Panc1 (cell line): ENCODE measurements at regions not wholly inside any gene's neighbourhood (a gene's known extent, or its start where the extent isn't known, plus 50 kb on each side); places are given as distances from the start of the nearest gene placed in this dataset.

Experiments
- ATAC-seq: fragments of 200-7000 bp; cut with Tn5 transposase; 2 replicates; pipeline ENCODE4 v1.9.1; 2020; ENCODE audit warnings: mild to moderate bottlenecking, moderate library complexity
- BruUV-seq: library from RNA; stranded (reverse); fragments of 400-500 nt; replicated peaks from 2 replicates; lab custom pipeline; 2021; lab: Mats Ljungman, UMichigan
- CTCF ChIA-PET: fragments of 300-600 bp; sonication (Branson Sonifier 250); formaldehyde crosslinking; loops from one replicate; lab custom pipeline; 2022; ENCODE audit warnings: antibody characterized with exemption; lab: Charles Lee
- POLR2A ChIA-PET: fragments of 300-600 bp; sonication (Branson Sonifier 250); formaldehyde crosslinking; loops from one replicate; lab custom pipeline; 2022; ENCODE audit warnings: antibody characterized with exemption; lab: Charles Lee
- DNase-seq: peaks from one replicate; pipeline ENCODE4 v3.0.0-alpha.2; 2010; ENCODE audit warnings: low read depth, low spot score
- H3K27ac ChIP-seq: 2 replicates; pipeline ENCODE4 v1.5.1; 2011; ENCODE audit warnings: mild to moderate bottlenecking, low read length, inconsistent platforms
- H3K27me3 ChIP-seq: fragments of 200-500 bp; sonication (Bioruptor generic); 2 replicates; pipeline ENCODE4 v1.6.0; 2014; ENCODE audit warnings: low read length, inconsistent platforms; ENCODE audit not compliant: control insufficient read depth, insufficient read depth
- H3K36me3 ChIP-seq: fragments of 200-500 bp; sonication (Bioruptor generic); 2 replicates; pipeline ENCODE4 v1.5.1; 2014; ENCODE audit warnings: inconsistent platforms, mild to moderate bottlenecking, low read length, moderate library complexity; ENCODE audit not compliant: control insufficient read depth, insufficient read depth
- H3K4me1 ChIP-seq: 2 replicates; pipeline ENCODE4 v1.5.1; 2011; ENCODE audit warnings: inconsistent platforms, mild to moderate bottlenecking, low read length, moderate library complexity; ENCODE audit not compliant: control insufficient read depth, insufficient read depth
- H3K4me3 ChIP-seq, 2 experiments: 2 replicates each; pipeline ENCODE4 v1.5.1; 2011 to 2012; ENCODE audit warnings: low read depth in 2 of 2, low read length in 2 of 2, mild to moderate bottlenecking in 2 of 2, inconsistent platforms in 1 of 2, moderate library complexity in 1 of 2
- H3K9me3 ChIP-seq: fragments of 200-500 bp; sonication (Bioruptor generic); 2 replicates; pipeline ENCODE4 v1.5.1; 2014; ENCODE audit warnings: low read depth, mild to moderate bottlenecking, inconsistent platforms, low read length, moderate library complexity; ENCODE audit not compliant: control insufficient read depth, insufficient read depth
- POLR2AphosphoS5 ChIP-seq: IDR thresholded peaks from 2 replicates; pipeline ENCODE4 v1.6.1; 2012; ENCODE audit warnings: mild to moderate bottlenecking, low read depth, low read length, moderate library complexity
- SIN3A ChIP-seq: IDR thresholded peaks from 2 replicates; pipeline ENCODE4 v1.6.1; 2012; ENCODE audit warnings: low read depth, mild to moderate bottlenecking, low read length, moderate library complexity, borderline replicate concordance; ENCODE audit not compliant: insufficient read depth
- TCF7L2 ChIP-seq: IDR thresholded peaks from 2 replicates; pipeline ENCODE4 v1.6.1; 2011; ENCODE audit warnings: mild to moderate bottlenecking, low read depth, low read length, inconsistent platforms
- in situ Hi-C: cut with HindIII; loops from 2 replicates; pipeline ENCODE4 v1.10.0; 2016; ENCODE audit warnings: low sequenced_read_pairs, low pct_unique_long_range_greater_than_20kb
- intact Hi-C: fragments of 100-400 bp; cut with micrococcal nuclease; formaldehyde crosslinking; loops from one replicate; pipeline ENCODE4 v1.10.0; 2022; ENCODE audit not compliant: unreplicated experiment
- TF ChIP-seq, protein P1 (sequence below): fragments of 450-650 bp; IDR thresholded peaks from 2 replicates; pipeline ENCODE4 v1.5.1; 2017; ENCODE audit warnings: mild to moderate bottlenecking
- TF ChIP-seq, protein P2 (sequence below), 2 experiments: IDR thresholded peaks; 2 replicates each; pipeline ENCODE4 v1.6.1; 2011 to 2012; ENCODE audit warnings: low read depth in 2 of 2, control low read depth in 1 of 2, low read length in 1 of 2, mild to moderate bottlenecking in 1 of 2, moderate library complexity in 1 of 2; ENCODE audit not compliant: insufficient read depth in 1 of 2

DNA sequence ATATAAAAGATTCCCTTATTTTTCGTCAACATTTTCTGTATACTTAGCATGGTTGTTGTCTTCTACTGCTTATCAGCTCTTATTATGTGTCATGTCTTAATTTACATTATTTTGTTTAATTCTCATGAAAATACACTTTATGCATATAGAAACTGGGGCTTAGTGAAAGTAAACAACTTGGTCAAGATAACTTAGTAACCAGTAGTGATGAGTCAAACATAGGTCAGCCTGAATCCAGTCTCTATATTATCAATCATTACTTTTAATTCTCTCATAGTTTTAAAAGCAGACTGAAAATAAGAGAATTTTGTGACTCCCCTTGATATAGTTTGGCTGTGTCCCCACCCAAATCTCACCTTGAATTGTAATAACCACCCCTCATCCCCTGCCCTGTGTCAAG is 119.6 kb upstream of the TPK1 start:
- Histone ChIP-seq H3K27ac (no peak overlapping the region), H3K27me3 (no peaks in the 10 kb centered on the region), H3K9me3 (no peaks in the 10 kb centered on the region), H3K36me3 (no peaks in the 10 kb centered on the region), H3K4me1 (no peaks in the 10 kb centered on the region), H3K4me3 (no peak overlapping the region)
- BruUV-seq = no TSS peak
- POLR2A ChIA-PET = no interaction called here
- in situ Hi-C loops = no loop called here
- intact Hi-C loops = no loop called here
- ATAC-seq (no peak), DNase-seq (no peak)
- CTCF ChIA-PET = no interaction called here
- TF ChIP-seq, protein P1, sequence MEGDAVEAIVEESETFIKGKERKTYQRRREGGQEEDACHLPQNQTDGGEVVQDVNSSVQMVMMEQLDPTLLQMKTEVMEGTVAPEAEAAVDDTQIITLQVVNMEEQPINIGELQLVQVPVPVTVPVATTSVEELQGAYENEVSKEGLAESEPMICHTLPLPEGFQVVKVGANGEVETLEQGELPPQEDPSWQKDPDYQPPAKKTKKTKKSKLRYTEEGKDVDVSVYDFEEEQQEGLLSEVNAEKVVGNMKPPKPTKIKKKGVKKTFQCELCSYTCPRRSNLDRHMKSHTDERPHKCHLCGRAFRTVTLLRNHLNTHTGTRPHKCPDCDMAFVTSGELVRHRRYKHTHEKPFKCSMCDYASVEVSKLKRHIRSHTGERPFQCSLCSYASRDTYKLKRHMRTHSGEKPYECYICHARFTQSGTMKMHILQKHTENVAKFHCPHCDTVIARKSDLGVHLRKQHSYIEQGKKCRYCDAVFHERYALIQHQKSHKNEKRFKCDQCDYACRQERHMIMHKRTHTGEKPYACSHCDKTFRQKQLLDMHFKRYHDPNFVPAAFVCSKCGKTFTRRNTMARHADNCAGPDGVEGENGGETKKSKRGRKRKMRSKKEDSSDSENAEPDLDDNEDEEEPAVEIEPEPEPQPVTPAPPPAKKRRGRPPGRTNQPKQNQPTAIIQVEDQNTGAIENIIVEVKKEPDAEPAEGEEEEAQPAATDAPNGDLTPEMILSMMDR = no peak
- TF ChIP-seq, protein P2, sequence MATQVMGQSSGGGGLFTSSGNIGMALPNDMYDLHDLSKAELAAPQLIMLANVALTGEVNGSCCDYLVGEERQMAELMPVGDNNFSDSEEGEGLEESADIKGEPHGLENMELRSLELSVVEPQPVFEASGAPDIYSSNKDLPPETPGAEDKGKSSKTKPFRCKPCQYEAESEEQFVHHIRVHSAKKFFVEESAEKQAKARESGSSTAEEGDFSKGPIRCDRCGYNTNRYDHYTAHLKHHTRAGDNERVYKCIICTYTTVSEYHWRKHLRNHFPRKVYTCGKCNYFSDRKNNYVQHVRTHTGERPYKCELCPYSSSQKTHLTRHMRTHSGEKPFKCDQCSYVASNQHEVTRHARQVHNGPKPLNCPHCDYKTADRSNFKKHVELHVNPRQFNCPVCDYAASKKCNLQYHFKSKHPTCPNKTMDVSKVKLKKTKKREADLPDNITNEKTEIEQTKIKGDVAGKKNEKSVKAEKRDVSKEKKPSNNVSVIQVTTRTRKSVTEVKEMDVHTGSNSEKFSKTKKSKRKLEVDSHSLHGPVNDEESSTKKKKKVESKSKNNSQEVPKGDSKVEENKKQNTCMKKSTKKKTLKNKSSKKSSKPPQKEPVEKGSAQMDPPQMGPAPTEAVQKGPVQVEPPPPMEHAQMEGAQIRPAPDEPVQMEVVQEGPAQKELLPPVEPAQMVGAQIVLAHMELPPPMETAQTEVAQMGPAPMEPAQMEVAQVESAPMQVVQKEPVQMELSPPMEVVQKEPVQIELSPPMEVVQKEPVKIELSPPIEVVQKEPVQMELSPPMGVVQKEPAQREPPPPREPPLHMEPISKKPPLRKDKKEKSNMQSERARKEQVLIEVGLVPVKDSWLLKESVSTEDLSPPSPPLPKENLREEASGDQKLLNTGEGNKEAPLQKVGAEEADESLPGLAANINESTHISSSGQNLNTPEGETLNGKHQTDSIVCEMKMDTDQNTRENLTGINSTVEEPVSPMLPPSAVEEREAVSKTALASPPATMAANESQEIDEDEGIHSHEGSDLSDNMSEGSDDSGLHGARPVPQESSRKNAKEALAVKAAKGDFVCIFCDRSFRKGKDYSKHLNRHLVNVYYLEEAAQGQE (IDR thresholded peaks at IDR 0.05; ENCODE audit: insufficient read depth in 1 of 2, low read depth in 2 of 2, low read length in 1 of 2) = no peak
- TF ChIP-seq POLR2AphosphoS5 (no peak), SIN3A (no peak), TCF7L2 (no peak)

DNA sequence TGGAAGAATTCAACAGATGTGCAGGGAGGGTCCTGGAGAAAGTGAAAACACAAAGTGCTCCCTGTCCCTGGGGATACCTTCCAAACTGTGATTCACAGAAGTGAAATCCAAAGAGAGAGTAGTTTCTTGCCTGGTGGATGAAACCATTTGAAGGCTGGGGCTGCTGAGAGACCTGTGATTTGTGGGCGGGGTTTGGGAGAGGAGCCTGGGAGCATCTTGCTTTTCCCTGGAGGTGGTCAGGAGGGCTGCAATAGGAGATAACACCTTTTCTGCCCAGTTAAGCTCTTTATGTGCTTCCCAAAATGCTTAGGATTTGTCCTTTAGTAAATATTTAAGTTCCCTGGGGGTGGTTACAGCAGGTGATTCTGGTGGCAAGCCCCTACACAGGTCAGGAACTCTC is 105.3 kb upstream of the TPK1 start:
- H3K36me3 ChIP-seq = no peaks in the 10 kb centered on the region
- ATAC-seq (no peak), DNase-seq (no peak)
- TF ChIP-seq, protein P2 (IDR thresholded peaks at IDR 0.05; ENCODE audit: insufficient read depth in 1 of 2, low read depth in 2 of 2, low read length in 1 of 2) = no peak
- no peak for TF ChIP-seq SIN3A
- TF ChIP-seq TCF7L2 = no peak
- TF ChIP-seq, protein P1 = no peak
- no peak for TF ChIP-seq POLR2AphosphoS5
- in situ Hi-C loops (no loop called here), intact Hi-C loops (no loop called here)
- CTCF ChIA-PET = no interaction called here
- no peak overlapping the region for H3K4me3 ChIP-seq
- BruUV-seq = no TSS peak
- POLR2A ChIA-PET = no interaction called here
- H3K4me1 ChIP-seq = no peaks in the 10 kb centered on the region
- no peaks in the 10 kb centered on the region for H3K27me3 ChIP-seq
- H3K9me3 ChIP-seq = no peaks in the 10 kb centered on the region
- no peak overlapping the region for H3K27ac ChIP-seq
